SK-N-SH (cell line): ENCODE measurements at regions not wholly inside any gene's neighbourhood (a gene's known extent, or its start where the extent isn't known, plus 50 kb on each side); places are given as distances from the start of the nearest gene placed in this dataset.

ENCODE experiments used
- CTCF ChIA-PET: fragments of 300-600, 350-600 bp; formaldehyde crosslinking; extraction: SDS; loops from one replicate; lab custom pipeline; 2021; lab: Yijun Ruan, JAX
- POLR2A ChIA-PET: fragments of 350-600 bp; sonication (Branson Sonifier 250); formaldehyde crosslinking; extraction: SDS; loops from one replicate; lab custom pipeline; 2020; ENCODE audit warnings: antibody characterized with exemption, inconsistent platforms; lab: Yijun Ruan, JAX
- DNase-seq: peaks from one replicate; pipeline ENCODE4 v3.0.0; 2012
- H2AFZ ChIP-seq: fragments of 200-600 bp; sonication (generic); 2 replicates; pipeline ENCODE4 v1.8.1; 2016; ENCODE audit warnings: antibody characterized with exemption, mild to moderate bottlenecking, low read depth
- H3F3A ChIP-seq: fragments of 200-600 bp; sonication (generic); replicated peaks from 2 replicates; pipeline ENCODE3; 2016; ENCODE audit warnings: antibody characterized with exemption, mild to moderate bottlenecking; ENCODE audit not compliant: insufficient read depth
- H3K27ac ChIP-seq, 2 experiments: fragments of 200-500 bp in 1 of 2; fragments of 200-600 bp in 1 of 2; sonication (Bioruptor generic) in 1 of 2; sonication (generic), shearing (Covaris generic) in 1 of 2; 2 replicates each; pipeline versions ENCODE4 v1.5.1 to v1.6.1; 2014 to 2016; ENCODE audit warnings: low read depth in 2 of 2, inconsistent platforms in 1 of 2, low read length in 1 of 2, mild to moderate bottlenecking in 1 of 2, mixed read lengths in 1 of 2
- H3K27me3 ChIP-seq: fragments of 200-600 bp; sonication (generic), shearing (Covaris generic); 2 replicates; pipeline ENCODE4 v1.6.1; 2016; ENCODE audit warnings: mixed run types; ENCODE audit not compliant: insufficient read depth
- H3K36me3 ChIP-seq, 2 experiments: fragments of 200-500 bp in 1 of 2; fragments of 200-600 bp in 1 of 2; sonication (Bioruptor generic) in 1 of 2; sonication (generic) in 1 of 2; replicated peaks in 1 of 2; 2 replicates each; pipeline versions ENCODE3 to v1.5.1; 2014 to 2016; ENCODE audit warnings: low read length in 1 of 2, mild to moderate bottlenecking in 1 of 2; ENCODE audit not compliant: insufficient read depth in 2 of 2, control insufficient read depth in 1 of 2
- H3K4me1 ChIP-seq, 2 experiments: fragments of 200-500 bp in 1 of 2; fragments of 200-600 bp in 1 of 2; sonication (Bioruptor generic) in 1 of 2; sonication (generic), shearing (Covaris generic) in 1 of 2; 2 replicates each; pipeline versions ENCODE4 v1.5.1 to v1.6.1; 2014 to 2016; ENCODE audit warnings: low read depth in 1 of 2, low read length in 1 of 2, mixed run types in 1 of 2; ENCODE audit not compliant: insufficient read depth in 2 of 2, control insufficient read depth in 1 of 2
- H3K4me2 ChIP-seq: fragments of 200-600 bp; sonication (generic), shearing (Covaris generic); 2 replicates; pipeline ENCODE4 v1.6.1; 2017; ENCODE audit warnings: mixed run types
- H3K4me3 ChIP-seq, 2 experiments: fragments of 200-500 bp in 1 of 2; fragments of 200-600 bp in 1 of 2; sonication (Bioruptor generic) in 1 of 2; sonication (generic), shearing (Covaris generic) in 1 of 2; 2 replicates each; pipeline versions ENCODE4 v1.5.1 to v1.8.1; 2014 to 2016; ENCODE audit warnings: low read depth in 2 of 2, inconsistent platforms in 1 of 2, low read length in 1 of 2, mild to moderate bottlenecking in 1 of 2, mixed read lengths in 1 of 2, moderate library complexity in 1 of 2
- H3K79me2 ChIP-seq: fragments of 200-600 bp; sonication (generic); 2 replicates; pipeline ENCODE4 v1.8.1; 2017; ENCODE audit warnings: mild to moderate bottlenecking; ENCODE audit not compliant: insufficient read depth
- H3K9ac ChIP-seq: fragments of 200-600 bp; sonication (generic); 2 replicates; pipeline ENCODE4 v1.6.1; 2017; ENCODE audit warnings: mixed run types
- H3K9me2 ChIP-seq: fragments of 200-600 bp; sonication (generic); 2 replicates; pipeline ENCODE4 v1.6.1; 2017; ENCODE audit warnings: mixed run types
- H3K9me3 ChIP-seq: fragments of 200-600 bp; sonication (generic); 2 replicates; pipeline ENCODE4 v1.6.1; 2017; ENCODE audit warnings: mixed run types, mild to moderate bottlenecking, moderate library complexity
- H4K20me1 ChIP-seq: fragments of 200-600 bp; sonication (generic); 2 replicates; pipeline ENCODE4 v1.6.1; 2017; ENCODE audit warnings: mild to moderate bottlenecking, mixed run types; ENCODE audit not compliant: insufficient read depth
- CTCF ChIP-seq: fragments of 200-600 bp; sonication (generic); IDR thresholded peaks from 2 replicates; pipeline ENCODE4 v1.6.1; 2017; ENCODE audit warnings: antibody characterized with exemption, mild to moderate bottlenecking, moderate library complexity
- EZH2phosphoT487 ChIP-seq: fragments of 200-600 bp; sonication (generic); IDR thresholded peaks from 2 replicates; pipeline ENCODE4 v1.6.1; 2017; ENCODE audit warnings: low read depth, mixed run types, mild to moderate bottlenecking, antibody characterized with exemption, moderate library complexity, borderline replicate concordance
- FOXJ3 ChIP-seq: sonication (generic); formaldehyde crosslinking; IDR thresholded peaks from 2 replicates; pipeline ENCODE4 v1.5.1; 2020; ENCODE audit warnings: mild to moderate bottlenecking, missing genetic modification reagents
- GABPA ChIP-seq: IDR thresholded peaks from 2 replicates; pipeline ENCODE4 v1.4.0; 2012; ENCODE audit warnings: low read depth, mild to moderate bottlenecking
- GATA2 ChIP-seq: sonication (generic); formaldehyde crosslinking; IDR thresholded peaks from 2 replicates; pipeline ENCODE4 v1.5.0; 2020; ENCODE audit warnings: mild to moderate bottlenecking, missing genetic modification reagents
- MAX ChIP-seq: IDR thresholded peaks from 2 replicates; pipeline ENCODE4 v1.4.0; 2012; ENCODE audit warnings: low read depth
- MEF2A ChIP-seq: IDR thresholded peaks from 2 replicates; pipeline ENCODE4 v1.4.0; 2012; ENCODE audit warnings: low read depth, borderline replicate concordance
- NRF1 ChIP-seq: IDR thresholded peaks from 2 replicates; pipeline ENCODE4 v1.6.1; 2012; ENCODE audit warnings: low read depth, mild to moderate bottlenecking, low read length
- RAD21 ChIP-seq: IDR thresholded peaks from 2 replicates; pipeline ENCODE4 v1.6.1; 2012; ENCODE audit warnings: mild to moderate bottlenecking, low read length
- RCOR1 ChIP-seq: fragments of 150-350 bp; IDR thresholded peaks from 2 replicates; pipeline ENCODE4 v1.6.1; 2017; ENCODE audit warnings: antibody characterized with exemption, low read length
- RFX5 ChIP-seq: IDR thresholded peaks from 2 replicates; pipeline ENCODE4 v1.6.1; 2012; ENCODE audit warnings: mild to moderate bottlenecking, improper control_type of control experiment, low read length
- RXRA ChIP-seq: IDR thresholded peaks from 2 replicates; pipeline ENCODE4 v1.4.0; 2012; ENCODE audit warnings: low read depth, mild to moderate bottlenecking, borderline replicate concordance
- SIN3A ChIP-seq: IDR thresholded peaks from 2 replicates; pipeline ENCODE4 v1.6.1; 2012; ENCODE audit warnings: low read depth, mild to moderate bottlenecking, low read length, moderate library complexity, borderline replicate concordance
- TAF1 ChIP-seq: IDR thresholded peaks from 2 replicates; pipeline ENCODE4 v1.6.1; 2012; ENCODE audit warnings: low read depth, mild to moderate bottlenecking, low read length, moderate library complexity, borderline replicate concordance
- TCF12 ChIP-seq: IDR thresholded peaks from 2 replicates; pipeline ENCODE4 v1.4.0; 2012
- YY1 ChIP-seq: IDR thresholded peaks from 2 replicates; pipeline ENCODE4 v1.4.0; 2012; ENCODE audit warnings: low read depth, mild to moderate bottlenecking
- ZBTB33 ChIP-seq: IDR thresholded peaks from 2 replicates; pipeline ENCODE4 v1.4.0; 2012; ENCODE audit warnings: low read depth, borderline replicate concordance
- WGBS: methylation state at CpG from one replicate; pipeline ENCODE4 v1.1.6; 2017; ENCODE audit warnings: low lambda C conversion rate; 5-methylcytosine and 5-hydroxymethylcytosine counted together

GRCh38 chr15:87454860-87455259, 801.7 kb downstream of the NTRK3 start:
- CTCF ChIA-PET = interaction anchor here (0.7 kb wide), 2 partner anchors 18 to 66 kb away, joined by 3 read pairs; no protein-coding TSS in a partner anchor
- Histone ChIP-seq H3K27me3 (no peaks in the 10 kb centered on the region), H3K4me1 (no peaks in the 10 kb centered on the region), H3K36me3 (no peaks in the 10 kb centered on the region), H3K9ac (no peak overlapping the region), H3F3A (no peaks in the 10 kb centered on the region), H3K27ac (no peak overlapping the region), H4K20me1 (no peaks in the 10 kb centered on the region), H3K9me2 (no peaks in the 10 kb centered on the region), H3K4me2 (no peak overlapping the region), H3K9me3 (no peaks in the 10 kb centered on the region), H3K4me3 (no peak overlapping the region), H3K79me2 (no peaks in the 10 kb centered on the region), H2AFZ (no peak overlapping the region)
- WGBS = 54% methylated on average over 1 of the region's 1 CpG
- POLR2A ChIA-PET = interaction anchor here (0.7 kb wide), 1 partner anchor 1240 kb away, joined by 4 read pairs; no protein-coding TSS in a partner anchor
- TF ChIP-seq GABPA (no peak), TCF12 (no peak), MAX (no peak), RXRA (no peak), NRF1 (no peak), TAF1 (no peak), RCOR1 (no peak), YY1 (no peak), SIN3A (no peak), GATA2 (no peak), RFX5 (no peak), CTCF (no peak), FOXJ3 (CRISPR knock-in tag) (no peak), MEF2A (no peak), RAD21 (no peak), ZBTB33 (no peak), EZH2phosphoT487 (no peak)
- no peak for DNase-seq
